Mesothelial cell of epicardium (in vitro differentiated cells): ENCODE measurements at regions not wholly inside any gene's neighbourhood (a gene's known extent, or its start where the extent isn't known, plus 50 kb on each side); places are given as distances from the start of the nearest gene placed in this dataset.

Experiments used
- DNase-seq, 2 experiments: peaks; one replicate each; pipeline ENCODE4 v3.0.0; 2021; ENCODE audit warnings: low spot score in 2 of 2; ENCODE audit not compliant: unreplicated experiment in 2 of 2
- H3K27ac Mint-ChIP-seq: 2 replicates; pipeline ENCODE4 v1.8.0; 2021; ENCODE audit warnings: mixed read lengths
- H3K27me3 Mint-ChIP-seq: 2 replicates; pipeline ENCODE4 v1.8.0; 2021; ENCODE audit warnings: low read depth, mixed read lengths
- H3K36me3 Mint-ChIP-seq: 2 replicates; pipeline ENCODE4 v1.8.0; 2021; ENCODE audit warnings: mixed read lengths
- H3K4me1 Mint-ChIP-seq: 2 replicates; pipeline ENCODE4 v1.8.0; 2021; ENCODE audit warnings: mixed read lengths
- H3K4me3 Mint-ChIP-seq: 2 replicates; pipeline ENCODE4 v1.8.0; 2021; ENCODE audit warnings: mild to moderate bottlenecking, moderate library complexity, mixed read lengths
- H3K9me3 Mint-ChIP-seq: 2 replicates; pipeline ENCODE4 v1.8.0; 2021; ENCODE audit warnings: mixed read lengths
- CTCF ChIP-seq: fragments of 200-600 bp; sonication (generic); IDR thresholded peaks from one replicate; pipeline ENCODE4 v1.5.0; 2021; ENCODE audit warnings: antibody characterized with exemption; ENCODE audit not compliant: unreplicated experiment

DNA sequence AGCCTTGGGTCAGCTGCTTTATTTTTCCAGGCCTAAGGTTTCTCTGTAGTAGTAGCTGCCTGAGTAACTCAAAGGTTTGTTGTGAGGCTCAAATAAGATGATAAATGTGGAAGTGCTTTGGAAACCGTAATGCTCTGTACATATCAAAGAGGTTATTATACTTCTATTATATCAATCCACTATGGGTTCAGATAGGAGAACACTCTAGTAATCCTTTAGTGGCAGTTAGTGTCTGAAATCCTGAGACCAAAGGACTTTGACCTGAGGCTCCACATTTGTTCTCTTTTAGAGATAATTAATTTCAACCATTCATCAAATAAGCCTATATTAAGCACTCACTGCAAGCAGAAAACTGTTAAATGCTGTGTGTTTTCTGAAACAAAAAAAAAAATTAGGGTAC is 128.6 kb upstream of the BCL6 start:
- no peak for TF ChIP-seq CTCF
- Mint-ChIP-seq H3K9me3 (peaks cover 5% of the 10 kb centered on the region), H3K27me3 (no peaks in the 10 kb centered on the region), H3K27ac (no peak overlapping the region), H3K4me1 (no peaks in the 10 kb centered on the region), H3K4me3 (no peak overlapping the region), H3K36me3 (no peaks in the 10 kb centered on the region)
- DNase-seq: no peak

- no peaks in the 10 kb centered on the region for H3K9me3 Mint-ChIP-seq
- no peak overlapping the region for H3K27ac Mint-ChIP-seq
- no peaks in the 10 kb centered on the region for H3K27me3 Mint-ChIP-seq
- H3K4me1 Mint-ChIP-seq: no peaks in the 10 kb centered on the region
- no peaks in the 10 kb centered on the region for H3K36me3 Mint-ChIP-seq
- DNase-seq: no peak
- TF ChIP-seq CTCF: no peak
- no peak overlapping the region for H3K4me3 Mint-ChIP-seq
These were observed 130.6 kb upstream of the BCL6 start for GRCh38 chr3:187875863-187876262.

GRCh38 chr3:187878772-187879518 is 133.7 kb upstream of the BCL6 start:
- Mint-ChIP-seq H3K9me3 (no peaks in the 10 kb centered on the region), H3K36me3 (no peaks in the 10 kb centered on the region), H3K4me3 (no peak overlapping the region), H3K4me1 (no peaks in the 10 kb centered on the region), H3K27me3 (no peaks in the 10 kb centered on the region), H3K27ac (no peak overlapping the region)
- no peak for DNase-seq
- no peak for TF ChIP-seq CTCF

- Mint-ChIP-seq H3K27ac (no peak overlapping the region), H3K36me3 (peaks cover under 1% of the 10 kb centered on the region), H3K27me3 (no peaks in the 10 kb centered on the region), H3K4me3 (no peak overlapping the region), H3K9me3 (peaks cover 3% of the 10 kb centered on the region), H3K4me1 (no peaks in the 10 kb centered on the region)
- no peak for TF ChIP-seq CTCF
- no peak for DNase-seq
These were observed 135.2 kb upstream of the BCL6 start for GRCh38 chr3:187880441-187880840.

DNA sequence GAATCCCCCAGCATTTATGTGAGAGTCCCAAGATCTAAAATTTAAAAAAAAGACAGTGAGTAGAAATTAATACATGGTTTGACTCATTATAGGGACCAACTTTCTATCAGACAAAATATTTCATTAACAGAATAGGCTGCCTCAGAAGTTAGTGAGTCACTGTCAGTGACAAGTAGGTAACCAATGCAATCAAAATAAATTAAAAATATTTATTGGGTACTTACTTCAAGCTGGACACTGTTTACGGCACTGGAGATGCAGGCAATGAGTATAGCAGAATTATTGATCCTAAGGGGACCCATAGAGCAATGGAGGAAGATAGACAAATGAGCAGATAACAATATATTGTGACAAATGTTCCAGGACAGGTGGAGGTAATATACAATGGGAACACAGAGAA is 135.6 kb upstream of the BCL6 start:
- Mint-ChIP-seq H3K9me3 (peaks cover 7% of the 10 kb centered on the region), H3K36me3 (peaks cover 4% of the 10 kb centered on the region), H3K27me3 (no peaks in the 10 kb centered on the region), H3K4me1 (no peaks in the 10 kb centered on the region), H3K27ac (no peak overlapping the region), H3K4me3 (no peak overlapping the region)
- TF ChIP-seq CTCF: no peak
- no peak for DNase-seq
